NCI-H2196 treated with DMSO at 0.1 percent for 48 hours (cell line): ENCODE measurements at regions not wholly inside any gene's neighbourhood (a gene's known extent, or its start where the extent isn't known, plus 50 kb on each side); places are given as distances from the start of the nearest gene placed in this dataset.

Experiments used
- DNase-seq: peaks from one replicate; lab custom pipeline; 2025; ENCODE audit not compliant: unreplicated experiment; lab: John Stamatoyannopoulos, UW

DNA sequence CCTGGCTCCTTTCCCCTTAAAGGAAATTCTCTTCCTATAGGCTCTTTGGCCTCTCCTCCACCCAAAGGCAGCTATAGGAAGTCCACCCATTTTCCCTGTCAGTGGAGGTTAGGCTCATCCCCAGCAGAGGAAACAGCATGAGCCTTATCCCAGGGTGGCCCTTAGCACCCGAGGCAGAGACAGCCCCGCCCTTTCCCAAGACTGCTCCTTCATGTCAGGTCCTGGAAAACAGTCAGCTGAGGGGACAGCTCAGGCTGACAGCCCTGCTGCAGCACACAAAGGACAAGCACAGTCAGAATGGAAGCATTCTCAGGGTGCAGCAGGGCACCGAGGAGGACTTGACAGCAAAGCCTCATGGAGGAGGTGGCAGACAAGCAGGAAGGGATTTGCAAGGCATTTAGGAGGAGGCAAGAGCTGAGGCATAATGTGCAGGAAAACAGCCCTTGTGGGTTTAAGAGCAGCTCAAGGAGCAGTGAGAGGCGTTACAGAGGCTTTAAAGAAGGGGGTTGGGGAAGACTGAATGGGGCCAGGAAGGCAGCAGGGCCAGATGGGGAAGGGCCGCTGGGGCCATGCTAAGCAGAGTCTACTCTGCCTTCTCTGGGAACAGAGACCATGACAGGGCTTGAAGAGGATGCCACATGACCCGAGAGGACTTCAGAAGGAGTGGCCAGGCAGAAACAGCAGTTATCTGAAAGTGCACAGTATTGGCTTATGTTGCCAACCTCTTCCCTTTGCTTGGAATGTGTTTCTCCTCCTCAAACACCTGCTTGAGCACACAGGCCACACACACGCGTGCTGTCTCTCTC lies 216.6 kb downstream of the SH3BP4 start:
- DNase-seq = no peak

DNA sequence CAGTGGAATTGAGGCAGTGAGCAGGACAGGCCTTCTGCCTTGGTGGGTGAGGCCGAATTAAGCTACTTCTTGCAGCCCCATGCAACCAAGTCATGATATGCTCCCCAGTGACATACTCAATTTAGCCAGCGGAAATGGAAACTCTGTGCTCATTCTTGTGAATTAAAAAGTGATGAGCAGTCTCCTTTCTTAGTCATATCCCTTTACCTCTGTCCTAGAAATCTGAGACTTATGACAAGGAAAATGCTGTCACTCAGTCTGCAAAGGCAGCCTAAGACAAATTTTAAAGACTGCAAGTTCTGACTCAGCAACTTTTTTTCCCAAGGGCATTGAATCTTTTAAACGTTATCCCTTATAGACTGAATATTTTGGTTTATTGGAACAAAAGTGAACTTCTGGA lies 218.2 kb downstream of the SH3BP4 start:
- no peak for DNase-seq

DNA sequence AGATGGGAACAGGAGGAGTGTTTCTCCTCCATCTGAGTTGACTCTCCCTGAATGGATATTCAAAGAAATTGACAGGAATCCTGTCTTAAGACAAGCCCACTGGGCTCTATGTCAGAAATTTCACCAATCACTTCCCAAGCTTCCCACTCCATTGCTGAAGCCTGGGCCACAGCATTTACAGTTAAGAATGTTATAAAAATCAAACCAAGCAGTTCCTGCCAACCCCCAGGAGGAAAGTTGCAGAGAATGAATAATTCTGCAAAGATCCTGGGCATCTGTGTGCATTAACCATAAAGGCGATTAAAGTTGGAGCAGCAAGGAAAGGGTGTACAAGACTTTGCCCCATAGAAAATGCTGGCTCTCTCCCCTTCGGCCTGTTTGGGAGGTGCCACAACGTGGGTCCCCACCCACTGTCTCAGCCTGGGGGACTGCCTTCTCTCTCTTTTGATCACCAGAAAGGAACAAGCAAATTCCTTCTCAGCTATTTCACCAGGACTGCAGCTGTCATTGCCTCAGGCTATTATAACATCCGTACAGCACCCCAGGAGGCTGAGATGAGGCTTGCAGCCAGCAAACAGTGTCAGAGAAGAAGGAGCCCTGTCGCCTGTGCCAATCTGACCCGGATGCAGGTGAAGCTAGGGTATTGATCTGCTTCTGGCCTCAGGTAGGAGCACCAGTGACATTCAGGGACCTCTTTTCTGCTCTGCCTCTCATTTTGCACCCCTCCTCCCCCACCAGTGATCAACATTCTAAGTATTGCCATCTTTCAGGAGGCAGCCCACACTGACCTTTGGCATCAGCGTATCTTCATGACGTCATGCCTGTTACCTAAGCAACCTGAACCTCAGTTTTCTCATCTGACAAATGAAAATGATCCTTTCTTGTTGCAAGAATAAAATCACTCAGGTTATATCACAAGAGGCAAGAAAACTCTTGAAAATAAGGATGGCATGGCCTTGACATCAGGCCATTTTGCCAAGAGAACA lies 219.0 kb downstream of the SH3BP4 start:
- peak; percentile 71 for DNase-seq

DNA sequence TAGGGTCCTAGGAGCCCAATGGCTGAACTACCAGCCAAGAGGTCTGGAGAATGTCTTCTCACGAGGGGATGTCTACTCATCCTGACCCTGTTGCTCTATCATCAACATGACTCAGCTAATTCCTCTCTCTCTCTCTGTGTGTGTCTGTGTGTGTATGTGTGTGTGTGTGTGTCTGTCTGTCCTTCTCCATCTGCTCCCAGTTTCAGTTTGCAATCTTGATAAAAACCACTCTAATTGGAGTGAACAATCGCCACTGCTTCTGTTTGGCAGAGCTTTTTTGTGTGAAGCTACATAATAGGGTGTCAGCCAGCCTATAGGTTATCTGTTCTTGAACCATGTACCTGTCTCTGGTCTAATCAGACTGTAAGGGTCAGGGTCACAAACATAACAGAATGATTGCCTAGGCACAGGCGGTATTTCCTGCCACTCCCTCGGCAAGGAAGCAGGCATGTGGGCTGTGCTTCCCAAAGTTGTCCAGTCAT lies 219.8 kb downstream of the SH3BP4 start:
- DNase-seq = no peak

DNA sequence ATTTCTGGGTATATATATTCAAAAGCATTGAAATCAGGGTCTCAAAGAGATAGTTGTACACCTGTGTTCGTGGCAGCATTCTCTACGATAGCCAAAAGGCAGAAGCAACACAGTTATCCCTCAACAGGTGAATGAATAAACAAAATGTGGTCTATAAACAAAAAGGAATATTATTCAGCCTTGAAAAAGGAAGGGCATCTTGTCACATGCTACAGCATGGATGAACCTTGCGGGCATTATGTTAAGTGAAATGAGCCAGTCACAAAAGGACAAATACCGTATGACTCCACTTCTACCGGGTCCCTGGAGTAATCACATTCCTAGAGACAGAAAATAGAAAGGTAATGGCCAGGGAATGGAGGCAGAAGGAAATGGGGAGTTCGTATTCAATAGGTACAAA lies 228.8 kb downstream of the SH3BP4 start:
- no peak for DNase-seq

DNA sequence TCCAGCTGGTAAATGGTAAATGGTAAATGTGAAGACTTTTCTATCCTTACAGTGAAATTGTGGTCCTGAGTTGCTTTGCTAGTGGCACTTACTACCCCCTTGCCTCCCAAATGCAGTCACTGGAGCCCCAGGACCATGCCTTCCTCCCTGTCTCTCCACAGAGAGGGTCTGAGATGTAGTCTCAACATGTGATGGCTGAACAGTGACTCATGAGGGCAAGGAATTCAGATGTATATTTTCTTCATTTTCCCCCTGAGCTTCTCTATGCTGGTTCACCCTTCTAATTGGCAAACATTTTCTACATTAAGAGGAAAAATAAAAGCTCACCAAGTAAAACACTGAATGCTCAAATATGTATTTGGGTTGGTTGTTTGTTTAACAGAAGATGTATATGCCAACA lies 232.0 kb downstream of the SH3BP4 start:
- no peak for DNase-seq

DNA sequence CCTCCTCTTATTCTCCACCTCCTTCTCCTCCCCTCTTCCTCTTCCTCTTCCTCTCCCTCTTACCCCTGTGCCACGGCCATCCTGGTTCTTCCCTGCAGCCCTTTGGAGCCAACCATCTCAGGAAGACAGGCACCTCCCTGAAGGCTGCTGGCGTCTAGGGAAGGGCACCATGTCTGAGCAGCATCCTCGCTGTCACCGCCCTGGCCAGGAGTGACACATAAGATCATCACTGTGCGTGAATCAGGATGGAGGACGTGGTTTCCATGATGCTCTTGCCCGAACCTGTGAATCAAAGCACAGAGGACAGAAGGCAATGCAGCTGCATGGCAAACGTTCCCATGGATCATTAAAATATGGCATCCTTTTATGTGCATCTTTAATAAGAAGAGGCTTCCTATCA lies 236.0 kb downstream of the SH3BP4 start:
- no peak for DNase-seq

DNA sequence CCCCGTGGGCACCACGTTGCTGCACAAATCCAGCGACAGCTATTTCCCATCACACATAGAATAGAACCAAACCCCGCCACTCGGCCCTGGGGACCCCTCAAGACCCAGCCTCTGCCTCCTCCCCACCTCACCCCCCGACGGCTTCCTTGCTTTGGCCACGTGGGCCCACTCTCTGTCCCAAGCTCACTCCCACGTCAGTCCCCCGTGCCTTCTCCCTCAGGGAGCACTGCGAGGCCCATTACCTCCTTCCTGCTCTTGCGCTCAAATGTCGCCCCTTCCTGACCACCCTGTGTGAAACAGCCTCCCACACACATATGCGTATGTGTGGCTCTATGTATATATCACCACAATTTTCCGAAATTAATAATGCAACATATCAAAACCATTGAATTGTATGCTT lies 239.7 kb downstream of the SH3BP4 start:
- DNase-seq = no peak

DNA sequence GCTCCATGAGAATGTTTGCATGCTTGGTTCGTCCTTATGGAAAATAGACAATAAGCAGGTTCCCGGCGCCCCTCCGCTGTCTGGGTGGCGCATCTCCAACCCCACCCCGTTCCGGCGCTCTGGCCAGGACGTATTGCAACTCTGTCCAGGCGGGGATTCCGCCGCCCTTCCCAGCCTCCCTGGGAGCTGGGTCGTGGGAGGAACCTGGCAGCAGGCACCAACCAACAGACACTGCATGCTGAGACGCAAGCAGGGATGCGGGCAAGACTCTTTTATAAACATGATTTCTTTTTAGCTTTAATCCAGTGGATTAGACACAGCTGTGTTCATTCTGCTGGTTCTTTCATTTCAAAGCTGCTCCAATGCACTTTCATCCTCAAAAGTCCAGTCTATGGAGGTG lies 240.2 kb downstream of the SH3BP4 start:
- DNase-seq = no peak

DNA sequence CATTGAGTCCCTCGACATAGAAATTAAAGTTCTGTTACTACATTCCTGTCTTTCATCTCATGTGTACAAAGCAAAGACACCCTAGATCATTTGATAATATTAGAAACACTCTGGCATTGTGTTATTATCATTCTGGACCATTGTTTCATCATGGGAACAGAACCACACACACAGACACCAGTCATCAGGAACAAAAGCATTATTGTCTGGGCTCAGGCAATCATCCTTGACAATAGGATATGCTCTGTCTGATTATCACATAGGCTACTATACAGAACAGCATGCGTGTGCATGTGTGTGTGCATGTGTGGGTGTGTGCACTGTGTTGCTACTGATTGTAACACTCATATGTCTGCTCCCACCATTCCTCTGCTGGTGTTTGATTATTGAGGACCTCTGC lies 242.5 kb downstream of the SH3BP4 start:
- DNase-seq = no peak

DNA sequence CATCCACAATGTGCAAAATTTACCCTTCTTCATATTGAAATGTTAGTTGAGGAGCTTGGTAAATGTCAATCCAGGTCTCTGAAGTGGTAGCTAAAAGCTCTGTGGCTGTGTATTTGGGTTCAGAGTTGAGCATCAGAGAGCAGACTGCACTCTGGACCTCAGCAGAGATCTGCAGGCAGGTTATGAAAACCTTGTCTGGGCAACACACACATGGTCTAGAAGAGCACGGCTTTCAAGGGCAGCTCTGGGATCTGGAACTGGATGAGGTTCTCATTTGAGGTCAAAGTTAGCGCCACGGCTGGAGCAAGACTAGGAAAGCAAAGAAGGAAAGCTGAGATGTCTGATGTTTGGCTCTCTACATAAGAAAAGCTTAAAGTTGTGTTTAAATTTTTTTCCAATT lies 243.0 kb downstream of the SH3BP4 start:
- no peak for DNase-seq

DNA sequence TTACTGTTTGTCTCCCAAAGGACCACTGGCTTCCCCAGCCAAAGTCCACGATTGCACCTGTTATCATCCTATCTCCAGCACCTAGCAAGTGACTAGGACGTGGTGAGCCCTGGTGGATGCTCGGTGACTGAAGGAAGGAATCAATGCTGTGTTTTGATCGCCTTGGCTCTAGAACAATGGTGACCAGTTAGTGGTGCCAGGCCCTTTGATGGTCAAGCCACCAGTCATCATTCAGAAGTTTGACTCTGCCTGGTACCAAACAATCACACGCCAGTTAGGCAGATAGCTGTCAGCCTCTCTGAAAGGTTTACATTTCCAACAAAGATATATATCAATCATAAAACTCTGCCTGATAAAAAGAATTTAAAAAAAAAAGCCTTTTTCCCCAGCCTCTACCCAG lies 244.1 kb downstream of the SH3BP4 start:
- DNase-seq = no peak

DNA sequence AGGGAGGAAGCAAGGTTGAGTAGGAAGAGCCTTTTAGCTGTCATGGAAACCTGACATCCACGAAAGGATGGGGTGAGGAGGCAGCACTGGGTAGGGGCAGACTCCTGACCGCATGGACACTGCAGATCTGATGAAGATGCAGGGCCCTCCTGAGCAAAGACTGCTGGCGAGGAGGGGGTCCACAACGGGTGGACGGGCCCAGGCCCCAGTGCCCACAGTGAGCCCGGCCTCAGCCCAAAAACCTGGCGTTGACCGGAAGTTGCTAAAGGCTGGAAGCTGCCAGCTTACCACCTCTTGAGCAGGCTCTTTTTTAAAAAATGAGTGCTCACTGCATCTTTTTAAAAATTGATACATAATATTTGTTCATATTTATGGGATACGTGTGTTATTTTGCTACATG lies 247.3 kb downstream of the SH3BP4 start:
- no peak for DNase-seq

DNA sequence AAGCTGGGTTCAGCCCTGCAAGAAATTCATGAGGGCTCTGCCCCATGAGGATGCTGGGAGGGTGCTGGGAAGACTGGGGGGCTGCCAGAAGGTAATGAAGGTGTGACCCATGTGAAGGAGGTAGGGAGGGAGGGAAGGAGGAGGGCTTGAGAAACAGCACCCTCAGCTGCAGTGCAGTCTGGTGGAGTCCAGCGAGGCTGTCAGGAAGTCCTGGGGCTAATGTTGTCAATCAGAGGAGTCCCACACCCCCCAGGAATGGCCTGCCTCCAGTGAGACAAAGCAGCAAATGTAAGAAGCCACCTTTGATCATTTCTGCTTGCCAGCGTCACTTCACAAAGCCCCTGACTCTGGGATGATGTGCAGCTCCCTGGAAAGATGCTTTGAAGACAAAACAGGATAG lies 248.4 kb downstream of the SH3BP4 start:
- no peak for DNase-seq

DNA sequence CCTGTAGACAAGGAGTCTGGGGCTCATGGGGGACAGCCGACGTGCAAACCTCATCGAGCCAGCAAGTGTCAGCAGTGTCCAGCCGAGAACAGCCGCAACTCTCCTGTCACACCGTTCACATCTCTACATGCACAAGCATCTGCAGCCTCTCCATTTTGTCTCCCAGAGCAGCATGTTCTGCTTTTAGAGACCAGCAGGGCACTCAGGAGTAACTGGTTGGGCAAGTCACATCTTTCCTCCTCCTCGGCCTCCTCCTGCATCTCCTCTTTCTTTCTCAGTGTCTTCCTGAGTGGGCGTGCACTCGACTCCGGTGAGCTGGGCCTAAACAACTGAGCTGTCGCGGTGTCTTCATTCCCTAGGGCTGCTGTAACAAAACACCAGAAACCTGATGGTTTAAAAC lies 249.9 kb downstream of the SH3BP4 start:
- no peak for DNase-seq

DNA sequence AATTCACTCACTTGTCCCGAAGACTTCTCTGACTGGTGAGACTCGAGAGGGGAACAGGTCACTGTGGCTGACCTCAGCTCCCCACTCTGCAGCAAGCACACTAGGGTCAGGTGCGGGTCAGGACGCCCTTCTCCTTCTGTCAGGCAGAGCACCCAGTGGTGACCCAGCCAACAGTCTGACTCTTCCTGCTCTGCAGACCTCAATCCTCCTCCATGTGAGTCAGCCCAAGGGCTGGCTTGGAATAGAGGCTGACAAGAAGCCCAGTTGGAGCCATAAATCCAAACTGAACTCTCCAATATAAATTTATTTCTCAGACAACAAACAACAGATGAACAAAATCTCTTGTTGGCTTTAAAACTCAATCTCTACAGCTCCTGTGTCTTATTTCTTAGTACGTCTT lies 253.1 kb downstream of the SH3BP4 start:
- no peak for DNase-seq

DNA sequence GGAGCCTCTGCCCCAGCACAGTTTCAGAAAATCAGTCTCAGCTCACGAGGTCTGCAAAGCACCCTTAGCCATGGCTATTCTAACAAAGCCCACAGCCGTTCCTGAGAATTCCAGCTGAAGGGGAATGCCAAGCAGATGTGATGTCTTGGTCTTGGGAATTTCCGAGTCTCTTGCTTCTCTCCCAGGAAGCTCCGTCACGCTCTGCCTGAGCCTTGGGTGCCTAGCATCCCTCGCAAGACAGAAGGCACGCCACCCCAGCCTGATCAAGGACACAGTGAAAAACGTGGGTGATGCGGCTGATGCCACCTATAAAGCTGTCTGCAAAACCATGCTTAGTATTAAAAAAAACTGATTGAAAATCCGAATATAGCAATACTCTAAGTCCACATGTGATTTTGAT lies 254.6 kb downstream of the SH3BP4 start:
- DNase-seq = no peak

DNA sequence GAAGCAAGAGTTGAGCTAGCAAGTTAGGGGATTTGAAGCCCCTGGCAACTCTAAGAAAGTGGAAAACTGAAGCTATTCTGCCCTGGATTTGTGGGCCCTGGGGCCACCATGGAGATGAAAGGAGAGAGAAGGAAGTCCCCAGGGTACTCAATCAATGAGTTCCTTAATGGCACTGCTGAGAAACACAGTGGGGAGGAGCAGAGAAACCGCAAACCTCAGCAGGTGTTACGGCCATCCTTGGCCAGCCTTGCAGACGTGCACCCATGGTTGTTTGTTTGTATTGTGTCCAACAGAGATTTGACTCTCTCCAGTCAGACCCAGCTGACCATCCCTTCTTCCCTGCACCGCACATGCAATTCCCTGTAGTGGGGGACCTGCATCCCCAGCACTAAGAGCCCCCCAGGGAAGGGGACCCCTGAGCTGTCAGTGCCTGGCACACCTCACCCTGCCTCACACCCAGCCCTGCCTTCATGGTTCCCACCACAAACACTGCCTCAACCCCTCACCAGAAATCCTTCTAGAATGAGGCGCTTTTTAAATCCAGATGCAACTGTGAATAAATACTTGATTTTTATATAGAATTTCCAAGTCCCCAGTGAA lies 255.3 kb downstream of the SH3BP4 start:
- DNase-seq = no peak

DNA sequence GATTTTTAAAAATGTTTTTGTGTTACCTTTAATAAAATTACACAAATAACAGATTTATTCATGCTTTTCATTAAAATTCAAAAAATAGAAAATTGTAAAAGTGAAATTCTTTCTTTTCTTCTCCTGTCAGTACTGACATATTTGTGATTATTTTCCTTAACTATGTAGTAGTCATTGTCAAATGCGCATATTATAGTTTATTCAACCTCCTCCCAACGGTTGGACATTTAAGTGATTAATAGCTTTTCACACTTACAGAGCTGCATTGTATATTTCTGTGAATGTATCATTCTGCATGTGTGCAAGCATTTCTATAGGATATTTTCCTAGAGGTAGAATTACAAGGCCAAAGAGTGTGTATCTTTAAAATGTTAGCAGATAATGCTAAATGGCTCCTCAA lies 259.2 kb downstream of the SH3BP4 start:
- no peak for DNase-seq

DNA sequence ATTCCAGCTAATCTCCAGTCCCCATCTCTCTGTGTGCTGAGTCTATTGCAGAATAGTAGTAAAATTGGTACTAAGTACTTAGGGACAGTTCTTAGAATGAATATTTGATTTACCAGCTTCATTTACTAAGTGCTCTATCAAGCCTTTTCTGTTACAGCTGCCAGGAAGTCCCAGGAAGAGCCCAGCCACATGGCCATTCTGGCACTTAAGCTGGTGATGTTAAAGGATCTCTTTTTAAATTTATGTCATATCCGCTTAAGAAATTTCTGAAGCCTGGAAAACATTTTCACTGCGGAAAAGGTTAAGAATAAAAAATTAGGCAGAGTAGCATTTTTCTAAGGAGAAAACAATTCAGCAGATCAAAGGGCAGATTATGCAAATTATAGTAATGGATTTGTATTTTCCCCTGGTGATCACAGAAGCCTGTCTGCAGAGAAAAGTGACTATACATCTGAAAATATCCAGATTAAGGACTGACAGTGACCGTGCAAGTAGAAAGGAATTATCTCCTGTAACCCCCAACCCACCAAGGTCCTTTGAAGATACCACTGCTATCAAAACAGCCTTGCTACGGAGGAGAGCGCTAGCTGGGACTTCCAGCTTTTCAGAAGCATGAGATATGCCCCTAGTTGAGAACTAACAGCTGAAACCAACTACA lies 260.8 kb downstream of the SH3BP4 start:
- DNase-seq = no peak

DNA sequence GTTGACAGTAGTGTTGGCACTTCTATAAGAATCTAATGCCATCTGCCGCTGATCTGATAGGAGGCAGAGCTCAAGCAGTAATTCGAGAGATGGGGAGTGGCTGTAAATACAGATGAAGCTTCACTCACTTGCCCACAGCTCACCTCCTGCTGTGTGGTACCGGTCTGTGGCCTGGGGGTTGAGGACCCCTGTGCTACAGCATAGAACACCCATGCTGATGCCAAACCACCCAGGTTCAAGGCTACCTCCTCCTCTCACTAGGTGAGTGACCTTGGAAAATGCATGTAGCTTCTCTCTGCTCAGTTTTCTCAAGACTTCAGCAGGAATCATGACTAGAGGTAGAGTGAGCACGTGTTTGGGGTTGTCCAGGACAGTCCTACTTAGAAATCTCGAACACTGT lies 263.4 kb downstream of the SH3BP4 start:
- no peak for DNase-seq
